A673 (cell line): ENCODE measurements at regions not wholly inside any gene's neighbourhood (a gene's known extent, or its start where the extent isn't known, plus 50 kb on each side); places are given as distances from the start of the nearest gene placed in this dataset.

Experiments
- BruUV-seq: library from RNA; stranded (reverse); fragments of 400-500 nt; replicated peaks from 2 replicates; lab custom pipeline; 2021; lab: Mats Ljungman, UMichigan
- CTCF ChIA-PET: fragments of 300-600 bp; sonication (Branson Sonifier 250); formaldehyde crosslinking; loops from one replicate; lab custom pipeline; 2022; ENCODE audit warnings: antibody characterized with exemption; lab: Charles Lee
- POLR2A ChIA-PET: fragments of 300-600 bp; sonication (Branson Sonifier 250); formaldehyde crosslinking; loops from one replicate; lab custom pipeline; 2022; ENCODE audit warnings: antibody characterized with exemption; ENCODE audit not compliant: low non-redundant PET; lab: Charles Lee
- DNase-seq: peaks from one replicate; pipeline ENCODE4 v3.0.0-alpha.2; 2015; ENCODE audit warnings: low spot score
- H3K27ac ChIP-seq: fragments of 200-600 bp; sonication (generic); 2 replicates; pipeline ENCODE4 v1.5.1; 2016; ENCODE audit warnings: mixed run types, low read depth, mild to moderate bottlenecking, mixed read lengths, antibody characterized with exemption, low read length; ENCODE audit not compliant: poor library complexity, severe bottlenecking
- H3K27me3 ChIP-seq: fragments of 200-600 bp; sonication (generic); replicated peaks from 2 replicates; pipeline ENCODE4 v1.6.1; 2017; ENCODE audit warnings: mixed run types, low read depth, mild to moderate bottlenecking, mixed read lengths, antibody characterized with exemption, low read length; ENCODE audit not compliant: insufficient read depth, poor library complexity
- H3K36me3 ChIP-seq: fragments of 200-600 bp; sonication (generic); 2 replicates; pipeline ENCODE4 v1.6.1; 2016; ENCODE audit warnings: mixed run types, mild to moderate bottlenecking, mixed read lengths, antibody characterized with exemption, low read length; ENCODE audit not compliant: insufficient read depth, poor library complexity, severe bottlenecking
- H3K4me1 ChIP-seq: fragments of 200-600 bp; sonication (generic); 2 replicates; pipeline ENCODE4 v1.6.1; 2017; ENCODE audit warnings: mixed run types, mild to moderate bottlenecking, mixed read lengths, antibody characterized with exemption, low read length; ENCODE audit not compliant: insufficient read depth, poor library complexity, severe bottlenecking
- H3K4me3 ChIP-seq: fragments of 200-600 bp; sonication (generic); 2 replicates; pipeline ENCODE4 v1.5.1; 2016; ENCODE audit warnings: low read depth, mixed run types, mild to moderate bottlenecking, mixed read lengths, low read length; ENCODE audit not compliant: poor library complexity, severe bottlenecking
- H3K9me3 ChIP-seq: fragments of 200-600 bp; sonication (generic); 2 replicates; pipeline ENCODE4 v1.6.1; 2016; ENCODE audit warnings: mixed run types, low read depth, mild to moderate bottlenecking, mixed read lengths, antibody characterized with exemption, low read length; ENCODE audit not compliant: poor library complexity, severe bottlenecking
- EZH2 ChIP-seq: fragments of 200-600 bp; sonication (generic); IDR thresholded peaks from 2 replicates; pipeline ENCODE4 v1.6.1; 2017; ENCODE audit warnings: borderline replicate concordance, low read depth, mild to moderate bottlenecking, mixed read lengths, antibody characterized with exemption, low read length; ENCODE audit not compliant: poor library complexity, severe bottlenecking
- intact Hi-C: fragments of 100-400 bp; cut with micrococcal nuclease; formaldehyde crosslinking; loops from one replicate; pipeline ENCODE4 v1.10.0; 2022; ENCODE audit not compliant: unreplicated experiment
- TF ChIP-seq, protein P1 (sequence below): fragments of 300-800, 200-600 bp; sonication (generic); conservative IDR thresholded peaks from 2 replicates; pipeline ENCODE4 v1.5.1; 2017; ENCODE audit warnings: low read depth, mild to moderate bottlenecking, antibody characterized with exemption, low read length, moderate library complexity, mixed read lengths

DNA sequence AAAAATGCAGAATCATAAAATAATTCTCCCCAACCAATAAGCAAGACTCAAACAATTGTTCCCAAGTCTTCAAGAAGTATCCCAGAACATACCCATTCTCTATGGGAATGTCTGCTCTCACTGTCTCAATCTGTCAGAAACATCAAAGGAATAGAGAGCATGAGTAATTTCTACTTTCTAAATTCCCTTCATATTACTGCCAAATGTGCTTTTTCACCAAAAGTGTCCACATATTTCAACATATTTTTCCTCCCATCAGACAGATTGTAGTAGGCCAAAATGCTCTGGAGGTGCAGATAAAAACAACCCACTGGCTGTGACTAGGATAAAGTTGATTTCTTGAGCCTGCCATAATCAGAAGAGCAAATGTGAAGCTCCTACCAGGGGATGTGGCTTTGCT lies 692.0 kb upstream of the FAM241A start:
- intact Hi-C loops: no loop called here

DNA sequence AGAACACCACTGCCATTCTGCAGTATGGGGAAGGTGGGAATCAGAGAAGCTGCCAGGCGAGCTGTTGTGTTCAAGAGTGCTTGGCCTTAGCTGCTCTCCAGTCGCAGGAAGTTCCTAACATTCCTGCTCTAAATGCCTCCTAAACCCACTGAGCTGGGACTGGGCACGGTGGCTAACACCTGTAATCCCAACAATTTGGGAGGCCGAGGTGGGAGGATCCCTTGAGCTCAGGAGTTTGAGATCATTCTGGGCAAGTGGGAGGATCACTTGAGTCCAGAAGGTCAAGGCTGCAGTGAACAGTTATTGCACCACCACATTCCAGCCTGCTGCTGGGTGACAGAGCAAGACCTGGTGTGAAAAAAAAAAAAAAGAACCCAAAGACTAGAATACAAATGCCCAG lies 690.3 kb upstream of the FAM241A start:
- no peak overlapping the region for H3K4me3 ChIP-seq
- DNase-seq: no peak
- TF ChIP-seq, protein P1, sequence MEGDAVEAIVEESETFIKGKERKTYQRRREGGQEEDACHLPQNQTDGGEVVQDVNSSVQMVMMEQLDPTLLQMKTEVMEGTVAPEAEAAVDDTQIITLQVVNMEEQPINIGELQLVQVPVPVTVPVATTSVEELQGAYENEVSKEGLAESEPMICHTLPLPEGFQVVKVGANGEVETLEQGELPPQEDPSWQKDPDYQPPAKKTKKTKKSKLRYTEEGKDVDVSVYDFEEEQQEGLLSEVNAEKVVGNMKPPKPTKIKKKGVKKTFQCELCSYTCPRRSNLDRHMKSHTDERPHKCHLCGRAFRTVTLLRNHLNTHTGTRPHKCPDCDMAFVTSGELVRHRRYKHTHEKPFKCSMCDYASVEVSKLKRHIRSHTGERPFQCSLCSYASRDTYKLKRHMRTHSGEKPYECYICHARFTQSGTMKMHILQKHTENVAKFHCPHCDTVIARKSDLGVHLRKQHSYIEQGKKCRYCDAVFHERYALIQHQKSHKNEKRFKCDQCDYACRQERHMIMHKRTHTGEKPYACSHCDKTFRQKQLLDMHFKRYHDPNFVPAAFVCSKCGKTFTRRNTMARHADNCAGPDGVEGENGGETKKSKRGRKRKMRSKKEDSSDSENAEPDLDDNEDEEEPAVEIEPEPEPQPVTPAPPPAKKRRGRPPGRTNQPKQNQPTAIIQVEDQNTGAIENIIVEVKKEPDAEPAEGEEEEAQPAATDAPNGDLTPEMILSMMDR: no peak
- no peak for TF ChIP-seq EZH2
- H3K36me3 ChIP-seq: no peaks in the 10 kb centered on the region
- ChIA-PET CTCF (no interaction called here), POLR2A (no interaction called here)
- no TSS peak for BruUV-seq
- H3K27ac ChIP-seq: no peak overlapping the region
- H3K4me1 ChIP-seq: no peaks in the 10 kb centered on the region
- H3K27me3 ChIP-seq: no peaks in the 10 kb centered on the region
- no peaks in the 10 kb centered on the region for H3K9me3 ChIP-seq
- intact Hi-C loops: no loop called here

More for the DNA sequence above, 692.0 kb upstream of the FAM241A start:
- BruUV-seq: no TSS peak
- no peak for DNase-seq
- Histone ChIP-seq H3K27ac (no peak overlapping the region), H3K4me1 (no peaks in the 10 kb centered on the region), H3K4me3 (no peak overlapping the region), H3K27me3 (no peaks in the 10 kb centered on the region), H3K9me3 (no peaks in the 10 kb centered on the region), H3K36me3 (no peaks in the 10 kb centered on the region)
- POLR2A ChIA-PET: no interaction called here
- TF ChIP-seq, protein P1: no peak
- no peak for TF ChIP-seq EZH2
- CTCF ChIA-PET: no interaction called here

DNA sequence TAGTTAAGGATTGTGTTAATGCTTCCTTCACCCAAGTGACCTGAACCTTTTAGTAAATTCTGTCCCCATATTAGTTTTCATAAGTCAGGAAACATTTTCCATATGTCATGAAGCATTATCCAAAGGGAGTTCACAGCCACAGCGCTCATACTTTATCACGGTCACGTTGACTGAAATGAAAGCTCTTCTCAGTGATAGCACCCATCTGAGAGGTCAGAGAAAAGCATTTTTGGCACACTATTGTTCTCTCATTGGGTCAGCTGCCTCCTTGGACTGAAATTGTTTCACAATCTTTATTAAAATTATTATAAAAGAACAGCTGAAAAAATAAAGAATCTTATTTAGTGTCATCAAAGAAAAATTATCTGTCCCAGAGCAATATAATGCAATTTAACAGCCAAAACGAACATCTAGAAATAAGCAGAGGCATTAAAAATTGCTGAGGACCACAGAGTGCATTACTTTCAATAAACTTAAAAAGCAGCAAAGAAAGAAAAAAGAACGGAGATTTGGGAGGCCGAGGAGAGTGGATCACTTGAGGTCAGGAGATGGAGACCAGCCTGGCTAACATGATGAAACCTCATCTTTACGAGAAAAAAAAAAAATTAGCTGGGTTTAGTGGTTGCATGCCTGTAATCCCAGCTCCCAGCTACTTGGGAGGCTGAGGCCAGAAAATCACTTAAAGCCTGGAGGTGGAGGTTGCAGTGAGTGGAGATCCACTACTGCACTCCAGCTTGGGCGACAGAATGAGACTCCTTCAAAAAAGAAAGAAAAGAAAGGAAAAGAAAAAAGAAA lies 680.8 kb upstream of the FAM241A start:
- POLR2A ChIA-PET: no interaction called here

More for the DNA sequence above, 680.8 kb upstream of the FAM241A start:
- Histone ChIP-seq H3K9me3 (no peaks in the 10 kb centered on the region), H3K4me3 (no peak overlapping the region), H3K27me3 (no peaks in the 10 kb centered on the region), H3K36me3 (no peaks in the 10 kb centered on the region), H3K27ac (no peak overlapping the region), H3K4me1 (no peaks in the 10 kb centered on the region)
- TF ChIP-seq, protein P1: no peak
- no peak for TF ChIP-seq EZH2
- no TSS peak for BruUV-seq
- DNase-seq: no peak
- CTCF ChIA-PET: no interaction called here
- intact Hi-C loops: no loop called here
